Neuron (in vitro differentiated cells): ENCODE measurements at regions not wholly inside any gene's neighbourhood (a gene's known extent, or its start where the extent isn't known, plus 50 kb on each side); places are given as distances from the start of the nearest gene placed in this dataset.

Source experiments
- H2AFZ ChIP-seq: one replicate; pipeline ENCODE4 v1.6.1; 2013; ENCODE audit warnings: low read depth, mild to moderate bottlenecking, inconsistent platforms, low read length, moderate library complexity
- H3K27me3 ChIP-seq: one replicate; pipeline ENCODE4 v1.6.1; 2013; ENCODE audit warnings: low read length; ENCODE audit not compliant: insufficient read depth
- H3K36me3 ChIP-seq: one replicate; pipeline ENCODE4 v1.6.1; 2013; ENCODE audit warnings: low read length; ENCODE audit not compliant: insufficient read depth
- H3K4me1 ChIP-seq: one replicate; pipeline ENCODE4 v1.6.1; 2013; ENCODE audit warnings: low read length; ENCODE audit not compliant: insufficient read depth
- H3K4me3 ChIP-seq: 2 replicates; pipeline ENCODE4 v1.5.1; 2013; ENCODE audit warnings: mild to moderate bottlenecking, low read length, moderate library complexity
- H3K9me3 ChIP-seq: one replicate; pipeline ENCODE4 v1.6.1; 2013; ENCODE audit warnings: low read length

- Histone ChIP-seq H3K4me3 (no peak overlapping the region), H3K4me1 (no peaks in the 10 kb centered on the region), H3K27me3 (no peaks in the 10 kb centered on the region), H3K9me3 (no peaks in the 10 kb centered on the region), H3K36me3 (no peaks in the 10 kb centered on the region), H2AFZ (no peak overlapping the region)
Measured at GRCh38 chr20:12411246-12411940, 493.7 kb downstream of the BTBD3 start.

- Histone ChIP-seq H2AFZ (no peak overlapping the region), H3K27me3 (no peaks in the 10 kb centered on the region), H3K36me3 (no peaks in the 10 kb centered on the region), H3K9me3 (no peaks in the 10 kb centered on the region), H3K4me3 (no peak overlapping the region), H3K4me1 (no peaks in the 10 kb centered on the region)
Measured at GRCh38 chr20:12413116-12413515, 495.4 kb downstream of the BTBD3 start.

- H3K27me3 ChIP-seq = no peaks in the 10 kb centered on the region
- H3K36me3 ChIP-seq = no peaks in the 10 kb centered on the region
- H3K9me3 ChIP-seq = no peaks in the 10 kb centered on the region
- no peak overlapping the region for H3K4me3 ChIP-seq
- no peaks in the 10 kb centered on the region for H3K4me1 ChIP-seq
- no peak overlapping the region for H2AFZ ChIP-seq
Measured at GRCh38 chr20:12414446-12415274, 497.0 kb downstream of the BTBD3 start.

- H3K4me1 ChIP-seq = no peaks in the 10 kb centered on the region
- no peak overlapping the region for H3K4me3 ChIP-seq
- H3K27me3 ChIP-seq = no peaks in the 10 kb centered on the region
- H3K36me3 ChIP-seq = no peaks in the 10 kb centered on the region
- no peak overlapping the region for H2AFZ ChIP-seq
- no peaks in the 10 kb centered on the region for H3K9me3 ChIP-seq
Measured at GRCh38 chr20:12416281-12416680, 498.6 kb downstream of the BTBD3 start.

GRCh38 chr20:12433724-12434123, 516.0 kb downstream of the BTBD3 start:
- H3K4me3 ChIP-seq = no peak overlapping the region
- no peaks in the 10 kb centered on the region for H3K36me3 ChIP-seq
- no peaks in the 10 kb centered on the region for H3K9me3 ChIP-seq
- H2AFZ ChIP-seq = no peak overlapping the region
- no peaks in the 10 kb centered on the region for H3K27me3 ChIP-seq
- no peaks in the 10 kb centered on the region for H3K4me1 ChIP-seq

GRCh38 chr20:12434672-12435071, 517.0 kb downstream of the BTBD3 start:
- no peaks in the 10 kb centered on the region for H3K4me1 ChIP-seq
- H3K4me3 ChIP-seq = no peak overlapping the region
- H2AFZ ChIP-seq = no peak overlapping the region
- no peaks in the 10 kb centered on the region for H3K36me3 ChIP-seq
- H3K9me3 ChIP-seq = no peaks in the 10 kb centered on the region
- no peaks in the 10 kb centered on the region for H3K27me3 ChIP-seq

- no peak overlapping the region for H2AFZ ChIP-seq
- no peak overlapping the region for H3K4me3 ChIP-seq
- no peaks in the 10 kb centered on the region for H3K9me3 ChIP-seq
- no peaks in the 10 kb centered on the region for H3K27me3 ChIP-seq
- H3K36me3 ChIP-seq = no peaks in the 10 kb centered on the region
- H3K4me1 ChIP-seq = no peaks in the 10 kb centered on the region
Measured at GRCh38 chr20:12435268-12435667, 517.6 kb downstream of the BTBD3 start.

GRCh38 chr20:12453711-12454110, 536.0 kb downstream of the BTBD3 start:
- Histone ChIP-seq H3K4me1 (no peaks in the 10 kb centered on the region), H3K4me3 (no peak overlapping the region), H2AFZ (no peak overlapping the region), H3K27me3 (no peaks in the 10 kb centered on the region), H3K36me3 (no peaks in the 10 kb centered on the region), H3K9me3 (no peaks in the 10 kb centered on the region)

GRCh38 chr20:12455148-12455547, 537.5 kb downstream of the BTBD3 start:
- Histone ChIP-seq H3K4me3 (no peak overlapping the region), H3K9me3 (no peaks in the 10 kb centered on the region), H3K36me3 (no peaks in the 10 kb centered on the region), H2AFZ (no peak overlapping the region), H3K4me1 (no peaks in the 10 kb centered on the region), H3K27me3 (no peaks in the 10 kb centered on the region)

- no peak overlapping the region for H2AFZ ChIP-seq
Measured at GRCh38 chr20:12458241-12458640, 540.5 kb downstream of the BTBD3 start.

GRCh38 chr20:12464036-12464435, 544.7 kb upstream of the SPTLC3 start:
- H3K27me3 ChIP-seq = no peaks in the 10 kb centered on the region
- no peaks in the 10 kb centered on the region for H3K9me3 ChIP-seq
- H3K4me3 ChIP-seq = no peak overlapping the region
- H3K4me1 ChIP-seq = no peaks in the 10 kb centered on the region
- H3K36me3 ChIP-seq = no peaks in the 10 kb centered on the region
- no peak overlapping the region for H2AFZ ChIP-seq

More at GRCh38 chr20:12458241-12458640, 540.5 kb downstream of the BTBD3 start:
- no peaks in the 10 kb centered on the region for H3K36me3 ChIP-seq
- no peak overlapping the region for H3K4me3 ChIP-seq
- H3K4me1 ChIP-seq = no peaks in the 10 kb centered on the region
- no peaks in the 10 kb centered on the region for H3K27me3 ChIP-seq
- no peaks in the 10 kb centered on the region for H3K9me3 ChIP-seq

- no peaks in the 10 kb centered on the region for H3K4me1 ChIP-seq
- H3K27me3 ChIP-seq = no peaks in the 10 kb centered on the region
- no peak overlapping the region for H2AFZ ChIP-seq
- H3K36me3 ChIP-seq = no peaks in the 10 kb centered on the region
- no peak overlapping the region for H3K4me3 ChIP-seq
- no peaks in the 10 kb centered on the region for H3K9me3 ChIP-seq
Measured at GRCh38 chr20:12466915-12467314, 541.9 kb upstream of the SPTLC3 start.

GRCh38 chr20:12467758-12468157, 541.0 kb upstream of the SPTLC3 start:
- no peaks in the 10 kb centered on the region for H3K4me1 ChIP-seq
- no peaks in the 10 kb centered on the region for H3K9me3 ChIP-seq
- no peaks in the 10 kb centered on the region for H3K36me3 ChIP-seq
- H2AFZ ChIP-seq = no peak overlapping the region
- no peak overlapping the region for H3K4me3 ChIP-seq
- H3K27me3 ChIP-seq = no peaks in the 10 kb centered on the region
